Lower lobe of right lung (tissue), 2 donors: ENCODE measurements at regions not wholly inside any gene's neighbourhood (a gene's known extent, or its start where the extent isn't known, plus 50 kb on each side); places are given as distances from the start of the nearest gene placed in this dataset.

Experiments
- ATAC-seq, 2 donors: fragments of 200-7000 bp; cut with Tn5 transposase; one replicate each; pipeline ENCODE4 v1.9.1; 2020 to 2022; ENCODE audit warnings: mild to moderate bottlenecking in 2 of 2, moderate library complexity in 2 of 2
- DNase-seq: peaks from one replicate; pipeline ENCODE4 v3.0.0-alpha.2; 2020
- H3K27ac ChIP-seq: fragments of 200-600 bp; one replicate; pipeline ENCODE4 v1.8.0; 2022
- H3K27me3 ChIP-seq: fragments of 200-600 bp; one replicate; pipeline ENCODE4 v1.8.0; 2022; ENCODE audit warnings: low read depth
- H3K36me3 ChIP-seq: fragments of 200-600 bp; one replicate; pipeline ENCODE4 v1.8.0; 2022; ENCODE audit warnings: mild to moderate bottlenecking
- H3K4me1 ChIP-seq: fragments of 200-600 bp; one replicate; pipeline ENCODE4 v1.8.0; 2022
- H3K4me3 ChIP-seq: fragments of 200-600 bp; one replicate; pipeline ENCODE4 v1.8.0; 2022; ENCODE audit warnings: mild to moderate bottlenecking
- H3K9me3 ChIP-seq: fragments of 200-600 bp; one replicate; pipeline ENCODE4 v1.8.0; 2022
- intact Hi-C: fragments of 100-400 bp; cut with DNase I; formaldehyde crosslinking; loops from one replicate; pipeline ENCODE4 v1.11.0; 2022
- TF ChIP-seq, protein P1 (sequence below): fragments of 200-600 bp; IDR thresholded peaks from one replicate; pipeline ENCODE4 v1.8.0; 2022; ENCODE audit warnings: antibody characterized with exemption, mild to moderate bottlenecking
- donor health status: DM: no; HTN: yes; CAD: no; lungs with severe emphysema.

DNA sequence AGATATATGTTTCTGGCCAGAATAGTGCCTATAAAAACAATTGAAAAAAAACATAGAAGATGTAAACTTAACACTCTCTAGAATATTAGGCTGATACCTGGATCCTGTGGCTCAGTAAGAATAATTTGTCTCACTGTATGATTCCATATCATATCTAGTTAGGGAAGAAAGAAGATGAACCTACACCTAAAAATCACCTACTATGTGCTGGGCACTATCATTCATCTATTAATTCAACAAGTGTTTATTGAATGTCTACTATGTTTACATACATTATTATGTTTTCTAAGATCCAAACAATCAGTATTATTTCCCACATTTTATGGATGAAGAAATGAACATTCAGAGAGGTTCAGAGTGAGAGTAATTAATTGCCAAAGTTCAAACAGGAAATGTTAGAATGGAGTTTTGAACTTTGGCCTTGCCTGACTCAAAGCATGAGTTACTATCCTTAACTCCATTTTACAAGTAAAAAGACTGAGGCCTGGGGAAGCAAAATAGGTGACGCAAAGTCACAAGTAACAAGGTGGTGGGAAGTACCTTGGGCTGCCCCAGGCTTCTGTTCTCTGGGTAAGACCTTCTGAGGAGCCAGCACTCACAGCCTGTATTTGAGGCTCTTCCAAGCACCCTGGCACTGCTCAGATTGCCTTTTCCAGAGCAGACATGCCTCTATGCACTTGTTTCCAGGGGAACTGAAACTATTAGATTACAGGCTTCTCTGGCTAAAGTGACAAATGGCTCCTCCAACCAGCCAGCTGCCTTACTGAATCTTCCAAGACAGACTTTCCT, 111.1 kb upstream of the ACSL4 start:
- TF ChIP-seq, protein P1, sequence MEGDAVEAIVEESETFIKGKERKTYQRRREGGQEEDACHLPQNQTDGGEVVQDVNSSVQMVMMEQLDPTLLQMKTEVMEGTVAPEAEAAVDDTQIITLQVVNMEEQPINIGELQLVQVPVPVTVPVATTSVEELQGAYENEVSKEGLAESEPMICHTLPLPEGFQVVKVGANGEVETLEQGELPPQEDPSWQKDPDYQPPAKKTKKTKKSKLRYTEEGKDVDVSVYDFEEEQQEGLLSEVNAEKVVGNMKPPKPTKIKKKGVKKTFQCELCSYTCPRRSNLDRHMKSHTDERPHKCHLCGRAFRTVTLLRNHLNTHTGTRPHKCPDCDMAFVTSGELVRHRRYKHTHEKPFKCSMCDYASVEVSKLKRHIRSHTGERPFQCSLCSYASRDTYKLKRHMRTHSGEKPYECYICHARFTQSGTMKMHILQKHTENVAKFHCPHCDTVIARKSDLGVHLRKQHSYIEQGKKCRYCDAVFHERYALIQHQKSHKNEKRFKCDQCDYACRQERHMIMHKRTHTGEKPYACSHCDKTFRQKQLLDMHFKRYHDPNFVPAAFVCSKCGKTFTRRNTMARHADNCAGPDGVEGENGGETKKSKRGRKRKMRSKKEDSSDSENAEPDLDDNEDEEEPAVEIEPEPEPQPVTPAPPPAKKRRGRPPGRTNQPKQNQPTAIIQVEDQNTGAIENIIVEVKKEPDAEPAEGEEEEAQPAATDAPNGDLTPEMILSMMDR = no peak
- Histone ChIP-seq H3K36me3 (no peaks in the 10 kb centered on the region), H3K27me3 (no peaks in the 10 kb centered on the region), H3K27ac (no peak overlapping the region), H3K4me3 (no peak overlapping the region), H3K4me1 (no peaks in the 10 kb centered on the region), H3K9me3 (no peaks in the 10 kb centered on the region)
- intact Hi-C loops = no loop called here
- ATAC-seq = no peak
- DNase-seq = no peak

DNA sequence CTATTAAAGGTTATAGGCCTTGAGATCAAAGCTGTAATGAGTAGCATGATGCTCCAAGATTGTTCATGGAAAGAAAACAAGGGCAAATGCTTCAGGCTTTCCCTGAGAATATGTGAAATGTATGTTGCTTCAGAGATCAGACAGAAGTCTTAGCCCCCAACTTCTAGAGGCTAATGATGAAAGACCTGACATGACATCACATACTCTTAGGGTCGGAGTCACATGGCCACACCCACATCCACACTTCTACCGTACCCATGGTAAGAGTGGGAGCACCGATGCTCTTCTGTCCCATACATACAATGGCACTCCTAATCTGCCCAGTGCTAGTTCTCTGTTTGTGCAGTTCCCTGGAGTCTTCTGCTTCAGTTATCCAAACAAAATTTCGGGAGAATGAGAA, 111.9 kb upstream of the ACSL4 start:
- H3K4me1 ChIP-seq = no peaks in the 10 kb centered on the region
- H3K9me3 ChIP-seq = no peaks in the 10 kb centered on the region
- H3K27me3 ChIP-seq = no peaks in the 10 kb centered on the region
- ATAC-seq (no peak), DNase-seq (no peak)
- TF ChIP-seq, protein P1 = no peak
- intact Hi-C loops = no loop called here
- no peak overlapping the region for H3K4me3 ChIP-seq
- no peaks in the 10 kb centered on the region for H3K36me3 ChIP-seq
- H3K27ac ChIP-seq = no peak overlapping the region

DNA sequence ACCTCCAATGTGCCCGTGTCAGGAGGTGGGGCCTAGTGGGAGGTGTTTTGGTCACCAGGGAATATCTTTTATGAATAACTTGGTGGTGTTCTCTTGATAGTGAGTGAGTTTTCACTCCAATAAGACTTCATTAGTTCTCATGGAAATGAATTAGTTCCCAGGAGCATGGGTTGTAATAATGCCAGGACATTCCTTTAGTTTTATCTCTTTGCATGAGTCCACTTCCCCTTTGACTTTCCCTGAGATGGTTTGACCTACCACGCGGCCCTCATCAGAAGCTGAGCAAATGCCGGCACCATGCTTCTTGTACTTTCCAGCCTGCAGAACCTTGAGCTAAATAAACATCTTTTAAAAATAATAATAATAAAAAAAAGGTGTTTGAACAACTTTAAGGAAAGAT, 112.9 kb upstream of the ACSL4 start:
- DNase-seq = no peak
- intact Hi-C loops = no loop called here
- ATAC-seq = no peak
- no peaks in the 10 kb centered on the region for H3K36me3 ChIP-seq
- no peaks in the 10 kb centered on the region for H3K9me3 ChIP-seq
- H3K4me1 ChIP-seq = no peaks in the 10 kb centered on the region
- H3K27ac ChIP-seq = no peak overlapping the region
- H3K27me3 ChIP-seq = no peaks in the 10 kb centered on the region
- TF ChIP-seq, protein P1 = no peak
- H3K4me3 ChIP-seq = no peak overlapping the region

DNA sequence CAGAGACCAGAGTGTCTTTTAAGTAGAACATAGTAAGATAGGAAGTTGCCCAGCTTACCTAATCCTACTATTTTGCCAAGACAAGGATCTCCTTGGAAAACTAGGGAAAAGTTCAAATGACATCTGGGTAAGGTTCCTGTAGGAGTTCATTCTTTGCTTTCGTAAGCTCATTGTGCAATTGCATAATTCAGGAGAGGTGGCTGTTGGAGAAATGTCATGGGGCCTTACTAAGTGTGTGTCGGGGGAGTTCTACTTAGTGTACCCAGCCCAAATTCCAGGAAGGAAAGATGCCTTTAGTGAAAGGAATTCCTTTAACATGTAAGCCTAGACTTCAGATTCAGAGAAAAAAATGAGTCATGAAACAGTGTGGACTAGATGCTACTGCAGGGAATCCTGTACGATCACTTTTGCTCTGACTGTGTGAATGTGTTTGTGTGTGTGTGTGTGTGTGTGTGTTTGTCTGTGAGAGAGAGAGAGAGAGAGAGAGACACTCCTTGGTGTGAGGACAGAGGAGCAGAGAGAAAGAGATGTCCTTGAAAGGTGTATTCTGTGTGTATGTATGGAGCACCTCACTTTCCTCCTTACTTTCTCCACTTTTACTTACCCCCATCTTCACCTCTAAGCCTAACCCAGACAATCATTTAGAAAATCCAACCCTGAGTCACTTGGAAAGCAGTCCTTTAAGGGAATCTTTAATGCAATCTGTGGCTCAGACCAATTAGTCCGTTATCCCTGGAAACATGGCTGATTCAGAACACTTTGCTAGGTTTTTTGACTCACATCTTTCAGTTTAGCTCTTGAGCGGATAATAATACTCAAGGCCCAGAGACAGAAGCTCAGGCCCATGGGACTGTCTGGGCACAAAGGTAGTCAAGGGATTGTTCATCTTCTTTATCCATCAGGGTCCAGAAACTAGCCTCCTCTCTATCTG, 114.5 kb upstream of the ACSL4 start:
- no peaks in the 10 kb centered on the region for H3K27me3 ChIP-seq
- H3K4me3 ChIP-seq = no peak overlapping the region
- H3K9me3 ChIP-seq = no peaks in the 10 kb centered on the region
- H3K27ac ChIP-seq = no peak overlapping the region
- ATAC-seq (peak; percentile 81 to 87), DNase-seq (no peak)
- no peaks in the 10 kb centered on the region for H3K36me3 ChIP-seq
- H3K4me1 ChIP-seq = no peaks in the 10 kb centered on the region
- intact Hi-C loops = no loop called here
- TF ChIP-seq, protein P1 = no peak

DNA sequence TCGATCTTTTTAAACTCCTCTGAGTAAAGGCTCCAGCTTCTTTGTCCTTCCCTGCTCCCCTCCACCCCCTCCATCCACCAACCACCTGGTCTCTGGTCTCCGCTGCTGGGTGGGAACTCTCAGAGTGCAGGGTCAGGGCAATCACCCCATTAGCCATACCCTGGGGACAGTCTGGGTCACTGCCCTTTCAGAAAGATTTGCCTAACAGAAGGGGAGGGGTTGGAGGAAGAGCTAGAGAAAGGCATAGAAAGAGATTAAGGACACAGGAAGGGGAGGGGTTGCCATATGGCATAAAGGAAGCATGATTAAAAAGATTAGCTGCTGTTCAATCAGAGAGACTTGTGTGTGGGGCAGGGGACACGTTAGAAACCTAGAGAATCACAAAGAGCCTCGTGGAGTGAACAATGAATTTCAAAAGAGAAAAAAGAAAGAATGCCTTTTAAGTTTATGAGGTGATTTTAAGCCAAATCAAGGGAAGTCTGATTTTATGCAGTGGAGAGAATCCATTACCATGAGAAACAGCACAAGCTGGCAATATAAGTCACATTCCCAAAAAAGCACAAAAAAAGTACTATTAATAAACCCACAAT, 115.5 kb upstream of the ACSL4 start:
- intact Hi-C loops = no loop called here
- no peaks in the 10 kb centered on the region for H3K9me3 ChIP-seq
- no peak for ATAC-seq
- no peaks in the 10 kb centered on the region for H3K36me3 ChIP-seq
- H3K27ac ChIP-seq = no peak overlapping the region
- no peaks in the 10 kb centered on the region for H3K27me3 ChIP-seq
- no peak for DNase-seq
- H3K4me1 ChIP-seq = no peaks in the 10 kb centered on the region
- no peak overlapping the region for H3K4me3 ChIP-seq
- TF ChIP-seq, protein P1 = no peak
